ENCODE measurements at regions not wholly inside any gene's neighbourhood (a gene's known extent, or its start where the extent isn't known, plus 50 kb on each side); places are given as distances from the start of the nearest gene placed in this dataset.

DNA sequence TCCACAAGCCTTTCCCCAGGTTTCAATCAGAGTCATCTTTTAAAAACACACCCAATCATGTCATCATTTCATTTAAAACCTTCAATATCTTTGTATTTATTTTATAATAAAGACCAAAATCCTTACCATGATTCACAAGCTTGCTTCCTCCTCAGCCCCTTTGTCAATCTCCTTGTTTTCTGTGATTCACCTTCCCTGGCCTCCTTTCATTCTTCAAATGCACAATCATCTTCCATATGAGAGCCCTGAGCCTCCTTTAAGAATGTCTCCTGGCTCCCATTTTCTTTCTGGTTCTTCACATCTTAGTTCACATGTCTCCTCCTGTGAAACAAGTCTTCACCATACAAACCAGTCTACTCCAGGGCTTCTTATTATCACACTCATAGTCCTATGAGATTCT, 904.0 kb downstream of the SORCS3 start:
- DNase-seq (ENCODE audit: low read depth) = no peak

GRCh38 chr10:105540381-105540780, 899.3 kb downstream of the SORCS3 start:
- DNase-seq (ENCODE audit: low read depth) = no peak

DNA sequence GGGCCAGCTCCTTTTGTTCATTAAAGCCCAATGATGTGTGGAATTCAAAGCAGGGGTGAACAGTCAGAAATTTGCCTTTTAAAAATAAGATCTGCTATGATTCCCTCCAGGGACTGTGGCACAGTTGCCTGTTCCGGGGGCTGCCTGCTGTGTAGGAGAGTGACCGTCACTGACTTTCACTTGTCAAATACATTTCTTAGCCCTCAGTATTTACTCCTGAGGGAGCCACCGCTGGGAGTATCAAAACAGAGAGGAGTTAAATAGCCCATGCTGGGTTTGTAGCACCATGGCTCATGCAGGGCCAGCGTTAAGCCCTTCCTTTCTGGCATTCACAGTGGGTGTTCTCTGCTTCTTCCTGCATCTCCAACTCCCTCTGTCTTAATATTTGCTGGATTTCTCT, 897.8 kb downstream of the SORCS3 start:
- no peak for DNase-seq (ENCODE audit: low read depth)

DNA sequence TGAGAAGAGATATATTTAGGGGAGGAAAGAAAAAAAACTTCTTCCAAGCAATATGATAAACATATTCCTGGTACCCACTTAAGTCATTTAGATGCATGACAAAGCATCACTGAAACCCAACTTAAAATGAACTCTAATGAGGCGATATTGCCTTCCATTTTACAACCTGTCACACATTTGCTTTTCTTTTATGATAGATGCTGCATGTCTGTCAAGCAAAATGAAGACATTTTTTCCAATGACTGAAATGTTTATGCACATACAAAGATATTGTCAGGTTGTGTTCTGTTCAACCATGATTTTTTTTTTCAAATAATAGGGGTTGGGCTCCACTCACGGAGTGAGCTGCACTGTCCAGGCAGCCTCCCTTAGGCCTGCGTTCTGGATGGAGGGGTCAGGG, 894.4 kb downstream of the SORCS3 start:
- DNase-seq (ENCODE audit: low read depth) = no peak

DNA sequence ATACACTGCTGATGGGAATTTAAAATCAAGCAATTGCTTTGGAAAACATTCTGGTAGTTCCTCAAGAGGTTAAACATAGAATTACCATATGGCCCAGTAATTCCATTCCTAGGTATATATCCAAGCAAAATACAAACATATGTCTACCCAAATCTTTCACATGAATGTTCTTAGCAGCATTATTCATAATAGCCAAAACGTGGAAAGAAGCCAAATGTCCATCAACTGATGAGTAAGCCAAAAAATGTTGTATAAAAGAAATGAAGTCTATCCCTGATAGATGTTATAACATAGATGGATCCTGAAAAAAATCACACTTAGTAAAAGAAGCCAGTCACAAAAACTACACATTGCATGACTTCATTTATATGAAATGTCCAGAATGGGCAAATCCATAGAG, 893.0 kb downstream of the SORCS3 start:
- DNase-seq (ENCODE audit: low read depth) = no peak

DNA sequence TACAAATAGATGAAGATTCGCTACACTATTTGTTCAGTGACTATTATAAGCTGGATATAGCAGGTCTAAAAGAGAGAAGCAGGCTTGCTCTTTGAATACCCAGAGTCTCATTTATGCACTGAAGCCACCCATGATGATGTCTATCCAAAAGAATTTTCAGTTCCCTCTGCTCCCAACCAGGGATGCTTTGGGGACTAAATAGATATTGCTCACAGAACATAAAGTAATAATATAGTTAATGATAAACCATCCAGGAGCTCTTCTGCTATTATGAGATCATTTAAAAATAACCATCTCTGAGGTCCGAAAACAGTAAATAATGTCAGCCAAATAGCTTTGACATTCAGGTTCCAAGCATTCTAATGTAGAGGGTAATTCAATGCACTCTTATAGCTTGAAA, 875.4 kb downstream of the SORCS3 start:
- DNase-seq (ENCODE audit: low read depth) = no peak

GRCh38 chr10:105514106-105514505, 873.0 kb downstream of the SORCS3 start:
- no peak for DNase-seq (ENCODE audit: low read depth)

- DNase-seq (ENCODE audit: low read depth) = no peak
Observed at GRCh38 chr10:105509517-105509916, 868.4 kb downstream of the SORCS3 start.

- no peak for DNase-seq (ENCODE audit: low read depth)
Observed at GRCh38 chr10:105506262-105506661, 865.2 kb downstream of the SORCS3 start.

DNA sequence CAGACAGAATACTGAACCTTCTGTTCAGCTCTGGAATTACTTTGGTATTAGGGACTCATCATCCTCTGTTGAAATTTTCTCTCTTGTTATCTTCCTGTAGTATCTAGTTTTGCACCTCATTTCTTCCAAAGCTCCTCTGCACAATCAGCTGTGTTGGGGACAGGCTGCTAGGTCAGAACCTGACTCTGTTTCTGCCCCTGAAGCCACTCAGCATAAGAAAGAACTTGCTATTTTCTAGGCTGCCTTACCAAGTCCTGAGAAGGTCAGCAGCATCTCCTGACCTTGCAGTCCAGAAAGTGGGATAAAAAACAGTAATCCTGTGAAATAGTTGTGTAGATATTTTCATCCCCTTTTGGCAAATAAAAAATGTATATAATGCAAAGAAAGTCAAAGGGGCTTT, 862.6 kb downstream of the SORCS3 start:
- no peak for DNase-seq (ENCODE audit: low read depth)

DNA sequence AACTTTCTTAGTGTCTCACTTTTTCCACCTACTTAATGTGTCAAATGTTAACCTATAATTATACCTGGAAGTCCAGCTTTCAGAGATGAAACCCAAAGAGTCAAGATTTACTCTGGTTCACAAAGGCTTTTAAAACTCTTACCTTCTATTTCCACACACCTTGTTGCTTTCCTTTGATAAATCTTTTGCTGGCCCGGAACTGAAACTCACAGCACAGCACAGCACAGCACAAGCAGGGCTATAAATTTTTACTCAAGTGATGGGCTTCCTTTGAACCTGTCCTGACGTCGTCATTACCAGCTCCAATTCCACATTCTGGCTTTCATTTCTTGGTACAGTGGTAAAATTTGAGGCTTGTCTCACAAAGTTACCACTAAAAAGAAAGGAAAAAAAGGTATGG, 861.0 kb downstream of the SORCS3 start:
- no peak for DNase-seq (ENCODE audit: low read depth)

DNA sequence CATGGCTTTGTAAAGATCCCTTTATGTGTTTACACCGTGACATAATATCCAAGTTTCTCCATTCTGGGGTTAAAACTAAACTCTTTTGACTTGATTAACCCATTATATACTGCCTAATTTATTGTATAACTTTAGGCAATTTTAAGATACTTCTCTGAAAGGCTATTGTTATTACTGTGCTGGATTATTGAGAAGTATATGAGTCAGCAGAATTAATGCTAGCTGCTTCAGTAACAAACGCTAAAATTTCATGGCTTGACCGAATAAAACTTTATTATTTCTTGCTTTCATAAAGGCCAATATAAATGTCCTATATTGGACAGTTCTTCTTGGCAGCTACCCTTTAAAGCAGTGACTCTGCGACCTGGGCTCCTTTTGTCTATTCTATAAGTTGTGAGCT, 853.9 kb downstream of the SORCS3 start:
- no peak for DNase-seq (ENCODE audit: low read depth)

DNA sequence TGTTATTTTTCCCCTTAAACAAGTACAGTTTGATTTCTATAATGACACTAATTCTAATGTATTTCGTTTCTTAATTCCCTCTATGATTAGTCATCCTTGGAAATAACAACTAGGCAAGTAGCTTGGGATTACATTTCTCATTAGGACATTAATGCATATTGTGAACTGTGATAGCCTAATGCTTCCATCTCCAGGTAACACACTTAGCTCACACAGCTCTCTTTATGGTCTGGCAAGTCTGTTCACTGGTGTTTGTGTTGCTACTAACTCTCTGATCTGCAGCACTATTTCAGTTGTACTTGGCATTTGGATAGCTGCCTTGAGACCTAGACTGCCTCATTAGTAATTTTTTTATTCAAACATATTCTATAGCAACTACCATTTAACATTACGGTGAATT, 853.2 kb downstream of the SORCS3 start:
- no peak for DNase-seq (ENCODE audit: low read depth)

GRCh38 chr10:105473170-105473569, 832.1 kb downstream of the SORCS3 start:
- no peak for DNase-seq (ENCODE audit: low read depth)

DNA sequence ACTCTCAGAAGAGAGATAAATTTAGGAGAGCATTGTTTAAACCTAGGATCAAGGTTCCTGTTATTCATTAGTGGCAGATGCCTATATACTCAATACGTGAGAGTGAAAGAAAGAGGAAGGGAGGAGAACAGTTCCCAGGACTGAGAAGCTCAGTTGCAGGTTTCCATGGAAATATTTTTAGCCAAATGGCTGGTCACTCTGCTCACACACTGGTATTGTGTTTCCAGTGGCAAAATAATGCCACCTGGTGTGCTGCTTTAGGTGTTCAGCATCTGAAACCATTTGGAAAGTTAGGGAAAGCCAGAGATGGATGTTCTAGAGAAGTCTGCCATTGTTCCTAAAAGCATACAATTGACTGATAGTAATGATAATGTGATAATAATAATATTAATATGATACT, 827.7 kb downstream of the SORCS3 start:
- DNase-seq (ENCODE audit: low read depth) = no peak

- DNase-seq (ENCODE audit: low read depth) = no peak
Observed at GRCh38 chr10:105466521-105466920, 825.4 kb downstream of the SORCS3 start.

DNA sequence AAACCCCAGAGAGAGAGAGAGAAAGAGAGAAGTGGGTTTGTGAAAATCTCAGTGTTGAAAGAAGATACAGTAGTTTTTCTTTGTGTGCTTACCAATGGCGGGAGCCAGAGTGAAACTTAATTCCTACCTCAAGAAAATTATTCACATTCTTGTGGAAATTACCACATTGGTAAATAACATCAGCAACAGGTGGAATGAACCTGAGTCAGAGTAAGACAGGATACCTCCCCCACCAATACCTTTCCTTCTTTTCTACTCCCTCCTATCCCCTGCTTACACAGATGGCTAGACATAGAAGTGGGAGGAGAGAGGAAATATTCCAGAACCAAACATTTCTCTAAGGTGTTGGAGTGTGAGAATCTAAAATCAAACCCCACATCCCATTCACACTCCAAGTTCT, 793.9 kb downstream of the SORCS3 start:
- DNase-seq (ENCODE audit: low read depth) = no peak

DNA sequence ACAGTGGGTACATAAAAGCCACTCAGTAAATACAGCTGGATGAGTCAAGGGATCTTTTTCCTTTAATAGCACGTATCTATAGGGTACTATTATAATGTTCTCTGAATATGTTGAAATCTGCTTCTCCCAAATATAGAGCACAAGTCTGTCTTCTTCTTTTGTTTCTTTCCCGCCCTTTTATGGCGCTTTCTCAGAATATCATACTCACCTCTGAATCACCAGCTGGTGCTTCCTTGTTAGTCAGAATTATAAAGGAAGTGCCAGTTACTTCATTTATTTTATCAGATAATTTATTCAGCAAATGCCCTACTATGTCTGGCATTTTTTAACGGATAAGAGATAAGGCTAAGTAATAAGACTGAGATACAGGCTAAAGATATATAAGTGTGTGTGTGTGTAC, 772.9 kb downstream of the SORCS3 start:
- no peak for DNase-seq (ENCODE audit: low read depth)

DNA sequence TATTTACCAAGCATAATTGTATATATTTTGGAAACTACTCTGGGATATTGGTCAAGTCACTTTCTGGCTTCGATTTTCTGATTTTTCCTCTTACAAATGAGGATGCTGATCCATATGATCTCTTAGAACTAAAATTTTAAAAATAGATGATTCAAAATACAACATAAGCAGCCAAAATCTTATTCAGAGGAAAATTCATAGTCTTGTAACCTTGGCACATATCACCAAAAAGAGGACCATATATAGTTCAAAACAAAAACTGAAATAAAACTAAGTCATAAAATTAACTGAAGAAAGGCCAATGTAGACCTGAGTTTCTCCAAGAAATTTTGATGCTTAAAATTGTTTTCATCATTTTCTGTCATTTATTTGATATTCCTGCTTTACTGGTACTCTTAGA, 768.3 kb downstream of the SORCS3 start:
- DNase-seq (ENCODE audit: low read depth) = no peak

DNA sequence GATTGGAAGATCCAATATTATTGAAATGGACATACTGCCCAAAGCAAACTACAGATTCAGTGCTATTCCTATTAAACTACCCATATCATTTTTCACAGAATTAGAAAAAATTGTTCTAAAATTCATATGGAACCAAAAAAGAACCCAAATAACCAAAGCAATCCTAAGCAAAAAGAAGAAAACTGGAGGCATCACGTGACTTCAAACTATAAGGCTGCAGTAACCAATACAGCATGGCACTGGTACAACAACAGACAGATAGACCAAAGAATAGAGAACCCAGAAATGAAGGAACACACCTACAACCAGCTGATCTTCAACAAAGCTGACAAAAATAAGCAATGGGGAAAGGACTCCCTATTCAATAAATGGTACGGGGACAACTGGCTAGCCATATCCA, 765.4 kb downstream of the SORCS3 start:
- DNase-seq (ENCODE audit: low read depth) = no peak

DNA sequence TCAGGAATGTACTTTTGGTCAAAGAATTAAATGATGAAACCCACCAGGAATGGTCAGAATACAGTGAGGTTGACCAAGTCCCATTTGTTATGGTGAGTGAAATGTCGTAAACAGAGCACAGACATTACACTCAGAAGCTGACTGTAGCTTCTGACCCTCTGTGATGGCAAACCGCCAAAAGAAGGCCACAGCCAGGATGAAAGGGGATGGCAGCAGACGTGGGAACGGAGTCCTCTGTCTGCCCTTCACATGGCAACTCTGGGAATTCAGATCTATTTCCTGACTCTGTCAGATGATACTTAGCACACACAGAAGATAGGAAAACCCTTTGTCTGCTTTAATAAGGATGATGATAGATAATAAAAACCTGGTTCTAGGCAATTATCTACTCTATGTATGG, 757.1 kb downstream of the SORCS3 start:
- DNase-seq (ENCODE audit: low read depth) = peak; percentile 7

GRCh38 chr10:105391670-105392351, 750.7 kb downstream of the SORCS3 start:
- DNase-seq (ENCODE audit: low read depth) = no peak

GRCh38 chr10:105387971-105388370, 746.9 kb downstream of the SORCS3 start:
- no peak for DNase-seq (ENCODE audit: low read depth)

DNA sequence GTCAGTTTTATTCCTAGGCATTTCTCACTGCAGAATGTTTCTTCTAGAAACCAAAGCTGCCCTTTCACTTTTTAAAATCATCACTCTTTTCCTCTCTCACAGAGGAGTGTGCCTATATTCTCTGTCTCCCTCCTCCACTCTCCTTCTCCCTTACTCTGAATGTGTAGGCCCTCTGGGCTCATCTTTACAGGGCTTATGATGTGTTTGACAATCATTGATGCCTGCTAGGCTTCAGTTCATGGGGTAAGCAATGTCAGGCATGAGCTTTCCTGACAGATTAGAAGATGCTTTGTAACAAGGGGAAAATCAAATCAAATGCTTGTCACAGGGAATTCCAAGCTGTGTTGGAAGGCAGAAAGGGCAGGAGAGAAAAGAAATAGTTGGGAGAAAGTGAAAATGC, 742.9 kb downstream of the SORCS3 start:
- DNase-seq (ENCODE audit: low read depth) = no peak

DNA sequence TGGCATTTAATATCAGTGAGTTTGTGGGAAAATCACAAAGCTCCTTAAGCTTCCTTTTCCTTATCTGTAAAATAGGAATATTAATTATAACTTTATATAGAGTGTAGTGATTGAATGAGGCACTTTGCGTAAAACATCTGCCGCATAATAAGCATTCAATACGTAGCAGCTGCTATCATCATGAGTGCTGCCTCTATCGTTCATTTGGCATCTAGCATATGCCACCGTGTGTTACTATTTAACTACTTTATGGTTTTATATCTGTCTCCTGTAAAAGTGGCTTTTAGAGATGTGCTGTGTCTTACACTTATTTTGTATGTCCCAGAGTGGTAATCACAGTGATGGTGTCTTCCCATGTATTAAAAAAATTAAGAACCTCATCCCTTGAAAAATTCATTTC, 729.6 kb downstream of the SORCS3 start:
- no peak for DNase-seq (ENCODE audit: low read depth)

All from EH (cell line).